Mesenchymal stem cell (in vitro differentiated cells and primary cell): ENCODE measurements at regions not wholly inside any gene's neighbourhood (a gene's known extent, or its start where the extent isn't known, plus 50 kb on each side); places are given as distances from the start of the nearest gene placed in this dataset.
A peak's percentile ranks its signal among the peaks of the same experiment; 100 is the strongest.
"Not testable (repeated sequence)": the region's sequence is repeated elsewhere in the genome, so short reads cannot be mapped to it uniquely, and the experiment has no call there.

Experiments used
- DNase-seq: peaks from one replicate; pipeline ENCODE4 v3.0.0-alpha.2; 2013
- H2AFZ ChIP-seq: one replicate; pipeline ENCODE4 v1.6.1; 2013; ENCODE audit warnings: low read depth, mild to moderate bottlenecking, control low read depth, inconsistent platforms, low read length, moderate library complexity
- H2AK5ac ChIP-seq: 2 replicates; pipeline ENCODE4 v1.6.1; 2013; ENCODE audit warnings: low read length, moderate library complexity, mild to moderate bottlenecking, inconsistent platforms; ENCODE audit not compliant: severe bottlenecking
- H2BK120ac ChIP-seq: one replicate; pipeline ENCODE4 v1.6.1; 2013; ENCODE audit warnings: low read depth, mild to moderate bottlenecking, inconsistent platforms, low read length, moderate library complexity
- H2BK12ac ChIP-seq, 2 experiments: one replicate each; pipeline ENCODE4 v1.6.1; 2013; ENCODE audit warnings: inconsistent platforms in 2 of 2, low read length in 2 of 2, mild to moderate bottlenecking in 2 of 2, moderate library complexity in 2 of 2, control low read depth in 1 of 2
- H2BK15ac ChIP-seq: one replicate; pipeline ENCODE4 v1.6.1; 2013; ENCODE audit warnings: mild to moderate bottlenecking, low read depth, inconsistent platforms; ENCODE audit not compliant: poor library complexity, severe bottlenecking
- H2BK5ac ChIP-seq: 2 replicates; pipeline ENCODE4 v1.6.1; 2013; ENCODE audit warnings: low read depth, mild to moderate bottlenecking, low read length, control low read depth, inconsistent platforms; ENCODE audit not compliant: poor library complexity, severe bottlenecking
- H3K14ac ChIP-seq, 2 experiments: one replicate each; pipeline ENCODE4 v1.6.1; 2013; ENCODE audit warnings: inconsistent platforms in 2 of 2, low read length in 2 of 2, control low read depth in 1 of 2, mild to moderate bottlenecking in 1 of 2, moderate library complexity in 1 of 2
- H3K18ac ChIP-seq, 2 experiments: one replicate each; pipeline ENCODE4 v1.6.1; 2013; ENCODE audit warnings: inconsistent platforms in 2 of 2, low read length in 2 of 2, control low read depth in 1 of 2, low read depth in 1 of 2, mild to moderate bottlenecking in 1 of 2
- H3K23ac ChIP-seq, 2 experiments: one replicate each; pipeline ENCODE4 v1.6.1; 2013; ENCODE audit warnings: inconsistent platforms in 2 of 2, low read length in 2 of 2, mild to moderate bottlenecking in 2 of 2, moderate library complexity in 2 of 2, control low read depth in 1 of 2
- H3K27ac ChIP-seq: 2 replicates; pipeline ENCODE4 v1.5.1; 2013; ENCODE audit warnings: mild to moderate bottlenecking, moderate library complexity, low read length, control low read depth, inconsistent platforms; ENCODE audit not compliant: poor library complexity, severe bottlenecking
- H3K27me3 ChIP-seq, 2 experiments: 2 replicates each; pipeline versions ENCODE4 v1.6.1 to v1.7.0; 2013; ENCODE audit warnings: low read length in 2 of 2, mild to moderate bottlenecking in 2 of 2, moderate library complexity in 2 of 2, control low read depth in 1 of 2, inconsistent platforms in 1 of 2; ENCODE audit not compliant: control insufficient read depth in 1 of 2, insufficient read depth in 1 of 2
- H3K36me3 ChIP-seq, 2 experiments: 2 replicates each; pipeline versions ENCODE4 v1.6.1 to v1.7.0; 2013; ENCODE audit warnings: low read length in 2 of 2, control low read depth in 1 of 2, inconsistent platforms in 1 of 2, low read depth in 1 of 2, mild to moderate bottlenecking in 1 of 2; ENCODE audit not compliant: insufficient read depth in 2 of 2, control insufficient read depth in 1 of 2
- H3K4ac ChIP-seq, 2 experiments: one replicate each; pipeline ENCODE4 v1.6.1; 2013; ENCODE audit warnings: inconsistent platforms in 2 of 2, low read length in 2 of 2, mild to moderate bottlenecking in 2 of 2, moderate library complexity in 2 of 2, control low read depth in 1 of 2, low read depth in 1 of 2
- H3K4me1 ChIP-seq: 2 replicates; pipeline ENCODE4 v1.6.1; 2013; ENCODE audit warnings: low read depth, low read length, control low read depth; ENCODE audit not compliant: control insufficient read depth, insufficient read depth
- H3K4me2 ChIP-seq: 2 replicates; pipeline ENCODE4 v1.6.1; 2013; ENCODE audit warnings: low read length, mild to moderate bottlenecking, inconsistent platforms; ENCODE audit not compliant: poor library complexity, severe bottlenecking
- H3K4me3 ChIP-seq, 2 experiments: 2 replicates each; pipeline versions ENCODE4 v1.5.1 to v1.7.0; 2013; ENCODE audit warnings: low read length in 2 of 2, mild to moderate bottlenecking in 2 of 2, control low read depth in 1 of 2, low read depth in 1 of 2; ENCODE audit not compliant: insufficient read depth in 1 of 2
- H3K79me1 ChIP-seq: replicated peaks from 2 replicates; pipeline ENCODE4 v1.6.1; 2013; ENCODE audit warnings: mild to moderate bottlenecking, control low read depth, low read length, inconsistent platforms; ENCODE audit not compliant: poor library complexity, severe bottlenecking
- H3K9ac ChIP-seq: 2 replicates; pipeline ENCODE4 v1.7.0; 2013; ENCODE audit warnings: mild to moderate bottlenecking, low read length, moderate library complexity
- H3K9me3 ChIP-seq: 2 replicates; pipeline ENCODE4 v1.7.0; 2013; ENCODE audit warnings: mild to moderate bottlenecking, low read length; ENCODE audit not compliant: control insufficient read depth
- H4K8ac ChIP-seq: one replicate; pipeline ENCODE4 v1.6.1; 2013; ENCODE audit warnings: inconsistent platforms, mild to moderate bottlenecking, low read length, moderate library complexity
- H4K91ac ChIP-seq: one replicate; pipeline ENCODE4 v1.6.1; 2013; ENCODE audit warnings: mild to moderate bottlenecking, low read length, inconsistent platforms
- WGBS: methylation state at CpG from one replicate; pipeline ENCODE4 v1.1.7; 2013; ENCODE audit warnings: mixed read lengths; 5-methylcytosine and 5-hydroxymethylcytosine counted together

- Histone ChIP-seq H4K8ac (peak overlapping the region; percentile 3), H2AK5ac (no peak overlapping the region), H3K27ac (no peak overlapping the region), H3K4ac (no peak overlapping the region), H2BK120ac (no peak overlapping the region), H3K27me3 (no peaks in the 10 kb centered on the region), H3K18ac (no peak overlapping the region), H2AFZ (no peak overlapping the region), H2BK12ac (no peak overlapping the region), H3K23ac (no peak overlapping the region), H3K9me3 (no peaks in the 10 kb centered on the region), H3K9ac (peak overlapping the region; percentile 85), H3K4me3 (peak overlapping the region in 1 of 2 experiments; percentile 64), H3K36me3 (no peaks in the 10 kb centered on the region), H2BK5ac (no peak overlapping the region), H3K4me2 (no peak overlapping the region), H3K4me1 (peaks cover 3% of the 10 kb centered on the region), H4K91ac (no peak overlapping the region), H2BK15ac (no peak overlapping the region), H3K79me1 (no peaks in the 10 kb centered on the region), H3K14ac (no peak overlapping the region)
- DNase-seq = peak; percentile 70
- 64% methylated on average over 5 of the region's 10 CpGs for WGBS
These were observed 324.5 kb upstream of the EPHA4 start for GRCh38 chr2:221896505-221897151.

- H3K27ac ChIP-seq = no peak overlapping the region
- no peak overlapping the region for H2AK5ac ChIP-seq
- no peak overlapping the region for H2BK15ac ChIP-seq
- peak overlapping the region in 1 of 2 experiments; percentile 59 for H3K14ac ChIP-seq
- H3K4me3 ChIP-seq = no peak overlapping the region
- no peak overlapping the region for H2BK5ac ChIP-seq
- no peak overlapping the region for H2AFZ ChIP-seq
- H3K4me2 ChIP-seq = no peak overlapping the region
- no peaks in the 10 kb centered on the region for H3K36me3 ChIP-seq
- no peak overlapping the region for H2BK120ac ChIP-seq
- peak overlapping the region; percentile 54 to 55 for H2BK12ac ChIP-seq
- peak overlapping the region in 1 of 2 experiments; percentile 50 for H3K18ac ChIP-seq
- H3K9me3 ChIP-seq = no peaks in the 10 kb centered on the region
- H4K8ac ChIP-seq = no peak overlapping the region
- H3K9ac ChIP-seq = peak overlapping the region; percentile 85
- H4K91ac ChIP-seq = no peak overlapping the region
- DNase-seq = peak; percentile 34
- 81% methylated on average over 9 of the region's 10 CpGs for WGBS
- H3K23ac ChIP-seq = no peak overlapping the region
- no peaks in the 10 kb centered on the region for H3K27me3 ChIP-seq
- peaks cover 3% of the 10 kb centered on the region for H3K4me1 ChIP-seq
- H3K79me1 ChIP-seq = no peaks in the 10 kb centered on the region
- H3K4ac ChIP-seq = no peak overlapping the region
These were observed 323.4 kb upstream of the EPHA4 start for GRCh38 chr2:221895366-221896121.

GRCh38 chr2:221893501-221893900 lies 321.4 kb upstream of the EPHA4 start:
- WGBS = 94% methylated on average over 7 of the region's 8 CpGs
- Histone ChIP-seq H3K79me1 (no peaks in the 10 kb centered on the region), H3K36me3 (no peaks in the 10 kb centered on the region), H2BK120ac (no peak overlapping the region), H2BK12ac (no peak overlapping the region), H3K4me2 (no peak overlapping the region), H2BK5ac (no peak overlapping the region), H3K9ac (no peak overlapping the region), H3K9me3 (no peaks in the 10 kb centered on the region), H3K27ac (no peak overlapping the region), H3K18ac (no peak overlapping the region), H3K27me3 (no peaks in the 10 kb centered on the region), H3K4ac (no peak overlapping the region), H3K23ac (no peak overlapping the region), H3K4me1 (peaks cover 3% of the 10 kb centered on the region), H4K91ac (no peak overlapping the region), H3K4me3 (no peak overlapping the region), H4K8ac (no peak overlapping the region), H2AK5ac (no peak overlapping the region), H2AFZ (no peak overlapping the region), H3K14ac (no peak overlapping the region), H2BK15ac (no peak overlapping the region)
- no peak for DNase-seq

- H3K36me3 ChIP-seq, H3K4ac ChIP-seq, DNase-seq, H2AK5ac ChIP-seq, H3K23ac ChIP-seq, H3K4me3 ChIP-seq, H4K91ac ChIP-seq, H2BK12ac ChIP-seq, H3K9ac ChIP-seq, H3K4me2 ChIP-seq, H3K79me1 ChIP-seq, H3K27me3 ChIP-seq, H3K27ac ChIP-seq, H3K14ac ChIP-seq, H2BK5ac ChIP-seq, H2BK15ac ChIP-seq, H3K4me1 ChIP-seq, H2AFZ ChIP-seq, H3K9me3 ChIP-seq, H2BK120ac ChIP-seq, H3K18ac ChIP-seq, H4K8ac ChIP-seq: not testable (repeated sequence)
- WGBS = 96% methylated on average over 8 of the region's 31 CpGs
These were observed 319.9 kb upstream of the EPHA4 start for GRCh38 chr2:221892006-221892405.
